CD4-positive, alpha-beta T cell (primary cell): ENCODE measurements at regions not wholly inside any gene's neighbourhood (a gene's known extent, or its start where the extent isn't known, plus 50 kb on each side); places are given as distances from the start of the nearest gene placed in this dataset.

Source experiments
- ATAC-seq: fragments of 200-7000 bp; cut with Tn5 transposase; one replicate; pipeline ENCODE4 v1.10.0; 2022; ENCODE audit warnings: mild to moderate bottlenecking; ENCODE audit not compliant: poor library complexity
- CTCF ChIA-PET: fragments of 350-600 bp; sonication (Branson Sonifier 250); formaldehyde crosslinking; loops from one replicate; lab custom pipeline; 2021; ENCODE audit warnings: antibody characterized with exemption, inconsistent platforms; lab: Charles Lee
- POLR2A ChIA-PET: fragments of 350-600 bp; sonication (Branson Sonifier 250); formaldehyde crosslinking; loops from one replicate; lab custom pipeline; 2021; ENCODE audit warnings: antibody characterized with exemption, inconsistent platforms; lab: Charles Lee
- DNase-seq, 14 experiments: peaks; one replicate each; pipeline ENCODE4 v3.0.0-alpha.2; 2013 to 2020; ENCODE audit warnings: mixed read lengths in 2 of 14
- H3K27ac ChIP-seq, 2 donors: one replicate each; pipeline versions ENCODE4 v1.5.1 to v1.7.0; 2013; ENCODE audit warnings: low read length in 2 of 2, low read depth in 1 of 2, mild to moderate bottlenecking in 1 of 2
- H3K27me3 ChIP-seq, 2 experiments: 1 replicate in 1 of 2; 2 replicates in 1 of 2; pipeline versions ENCODE4 v1.6.1 to v1.7.0; 2013; ENCODE audit warnings: low read length in 2 of 2, control low read depth in 1 of 2, mild to moderate bottlenecking in 1 of 2, moderate library complexity in 1 of 2; ENCODE audit not compliant: insufficient read depth in 2 of 2, control insufficient read depth in 1 of 2
- H3K36me3 ChIP-seq: one replicate; pipeline ENCODE4 v1.6.1; 2013; ENCODE audit warnings: low read length, control low read depth; ENCODE audit not compliant: insufficient read depth
- H3K4me1 ChIP-seq: one replicate; pipeline ENCODE4 v1.6.1; 2013; ENCODE audit warnings: low read length, control low read depth; ENCODE audit not compliant: insufficient read depth
- H3K4me3 ChIP-seq: one replicate; pipeline ENCODE4 v1.5.1; 2013; ENCODE audit warnings: mild to moderate bottlenecking, low read length, moderate library complexity
- H3K9me3 ChIP-seq, 2 experiments: 1 replicate in 1 of 2; 2 replicates in 1 of 2; pipeline versions ENCODE4 v1.6.1 to v1.7.0; 2013; ENCODE audit warnings: low read length in 2 of 2, mild to moderate bottlenecking in 2 of 2, control low read depth in 1 of 2, moderate library complexity in 1 of 2; ENCODE audit not compliant: control insufficient read depth in 1 of 2, insufficient read depth in 1 of 2
- H3K27ac Mint-ChIP-seq: one replicate; pipeline ENCODE4 v1.8.0; 2020; ENCODE audit warnings: mixed read lengths
- H3K27me3 Mint-ChIP-seq: one replicate; pipeline ENCODE4 v1.8.0; 2021; ENCODE audit warnings: mixed read lengths
- H3K36me3 Mint-ChIP-seq: one replicate; pipeline ENCODE4 v1.8.0; 2021; ENCODE audit warnings: low read depth, mixed read lengths
- H3K4me1 Mint-ChIP-seq: one replicate; pipeline ENCODE4 v1.8.0; 2021; ENCODE audit warnings: low read depth, mixed read lengths
- H3K4me3 Mint-ChIP-seq: one replicate; pipeline ENCODE4 v1.8.0; 2020; ENCODE audit warnings: mild to moderate bottlenecking, mixed read lengths
- H3K9me3 Mint-ChIP-seq: one replicate; pipeline ENCODE4 v1.8.0; 2020; ENCODE audit warnings: mixed read lengths
- intact Hi-C, 2 experiments: fragments of 100-400 bp; cut with DNase I in 1 of 2; cut with micrococcal nuclease in 1 of 2; formaldehyde crosslinking; loops; one replicate each; pipeline versions ENCODE4 v1.15.1 to v1.9.0; 2023 to 2025; cut with DNase I, micrococcal nuclease
- TF ChIP-seq, protein P1 (sequence below): fragments of 200-600 bp; IDR thresholded peaks from one replicate; pipeline ENCODE4 v1.8.0; 2022; ENCODE audit warnings: antibody characterized with exemption, mild to moderate bottlenecking

GRCh38 chr6:129767776-129768485, 58.0 kb upstream of the ARHGAP18 start:
- ChIA-PET CTCF (no interaction called here), POLR2A (interaction anchor here (0.6 to 1.9 kb wide), 4 partner anchors 18 to 253 kb away, joined by 3 to 6 read pairs (median 4); no protein-coding TSS in a partner anchor)
- no peak overlapping the region for H3K27ac Mint-ChIP-seq
- peak overlapping the region; percentile 85 for H3K4me3 Mint-ChIP-seq
- no peaks in the 10 kb centered on the region for H3K36me3 Mint-ChIP-seq
- peak overlapping the region; percentile 53 for H3K4me3 ChIP-seq
- TF ChIP-seq, protein P1, sequence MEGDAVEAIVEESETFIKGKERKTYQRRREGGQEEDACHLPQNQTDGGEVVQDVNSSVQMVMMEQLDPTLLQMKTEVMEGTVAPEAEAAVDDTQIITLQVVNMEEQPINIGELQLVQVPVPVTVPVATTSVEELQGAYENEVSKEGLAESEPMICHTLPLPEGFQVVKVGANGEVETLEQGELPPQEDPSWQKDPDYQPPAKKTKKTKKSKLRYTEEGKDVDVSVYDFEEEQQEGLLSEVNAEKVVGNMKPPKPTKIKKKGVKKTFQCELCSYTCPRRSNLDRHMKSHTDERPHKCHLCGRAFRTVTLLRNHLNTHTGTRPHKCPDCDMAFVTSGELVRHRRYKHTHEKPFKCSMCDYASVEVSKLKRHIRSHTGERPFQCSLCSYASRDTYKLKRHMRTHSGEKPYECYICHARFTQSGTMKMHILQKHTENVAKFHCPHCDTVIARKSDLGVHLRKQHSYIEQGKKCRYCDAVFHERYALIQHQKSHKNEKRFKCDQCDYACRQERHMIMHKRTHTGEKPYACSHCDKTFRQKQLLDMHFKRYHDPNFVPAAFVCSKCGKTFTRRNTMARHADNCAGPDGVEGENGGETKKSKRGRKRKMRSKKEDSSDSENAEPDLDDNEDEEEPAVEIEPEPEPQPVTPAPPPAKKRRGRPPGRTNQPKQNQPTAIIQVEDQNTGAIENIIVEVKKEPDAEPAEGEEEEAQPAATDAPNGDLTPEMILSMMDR, result no peak
- intact Hi-C loops, result no loop called here
- peaks cover 0 to 9% of the 10 kb centered on the region in 2 experiments for H3K27me3 ChIP-seq
- H3K4me1 Mint-ChIP-seq, result peaks cover 12% of the 10 kb centered on the region
- no peaks in the 10 kb centered on the region for H3K9me3 ChIP-seq
- peaks cover 11% of the 10 kb centered on the region for H3K4me1 ChIP-seq
- H3K36me3 ChIP-seq, result no peaks in the 10 kb centered on the region
- no peak overlapping the region for H3K27ac ChIP-seq
- DNase-seq (no peak), ATAC-seq (no peak)
- H3K27me3 Mint-ChIP-seq, result peaks cover 34% of the 10 kb centered on the region
- H3K9me3 Mint-ChIP-seq, result no peaks in the 10 kb centered on the region

DNA sequence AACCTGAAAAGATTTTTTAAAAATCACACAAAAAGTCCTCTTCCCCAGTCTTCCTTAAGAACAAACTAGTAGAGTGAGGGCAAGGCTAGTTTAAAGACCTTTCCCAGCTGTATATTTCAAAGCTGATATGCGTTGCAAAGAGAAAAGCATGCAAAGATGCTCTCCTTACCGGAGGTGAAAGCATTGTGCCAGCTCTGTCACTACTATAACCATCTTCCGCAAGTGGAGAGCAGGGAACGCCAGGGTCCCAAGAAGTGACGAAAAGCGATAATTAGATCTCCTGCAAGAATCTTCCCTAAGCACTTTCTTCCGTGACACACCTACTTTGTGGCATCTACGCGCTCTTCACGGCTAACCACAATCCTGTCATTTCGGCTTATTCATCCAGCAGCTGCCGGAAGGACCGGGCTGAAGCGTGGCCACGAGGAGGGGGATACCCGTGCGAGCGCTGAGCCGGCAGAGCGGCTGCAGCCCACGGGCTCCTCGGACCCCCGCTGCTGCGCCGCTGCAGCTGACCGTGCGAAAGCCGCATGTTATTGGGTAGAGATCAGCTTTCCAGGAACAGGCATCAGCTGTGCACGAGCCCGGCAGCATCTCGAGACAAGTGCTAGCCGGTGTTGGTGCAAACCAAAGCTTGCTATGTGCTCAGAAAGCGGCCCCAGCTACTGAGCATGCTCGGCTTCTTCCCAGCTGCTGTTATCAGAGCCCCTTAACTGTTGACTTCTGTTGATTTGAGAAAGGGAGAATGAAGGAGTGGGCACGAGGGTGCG, 57.2 kb upstream of the ARHGAP18 start:
- peaks cover 12% of the 10 kb centered on the region for H3K4me1 Mint-ChIP-seq
- ChIA-PET POLR2A (interaction anchor here (0.6 to 1.9 kb wide), 4 partner anchors 17 to 254 kb away, joined by 3 to 6 read pairs (median 4); no protein-coding TSS in a partner anchor), CTCF (interaction anchor here (0.8 kb wide), 1 partner anchor 268 kb away, joined by 3 read pairs; no protein-coding TSS in a partner anchor)
- H3K36me3 Mint-ChIP-seq, result no peaks in the 10 kb centered on the region
- Histone ChIP-seq H3K27me3 (peaks cover 0 to 9% of the 10 kb centered on the region in 2 experiments), H3K36me3 (no peaks in the 10 kb centered on the region), H3K4me1 (peaks cover 11% of the 10 kb centered on the region), H3K4me3 (peak overlapping the region; percentile 53), H3K9me3 (no peaks in the 10 kb centered on the region), H3K27ac (no peak overlapping the region)
- TF ChIP-seq, protein P1, result no peak
- H3K27ac Mint-ChIP-seq, result no peak overlapping the region
- no peaks in the 10 kb centered on the region for H3K9me3 Mint-ChIP-seq
- DNase-seq (peak; percentile 14 to 80 (median 32)), ATAC-seq (peak; percentile 87)
- intact Hi-C loops, result no loop called here
- peak overlapping the region; percentile 85 for H3K4me3 Mint-ChIP-seq
- peaks cover 39% of the 10 kb centered on the region for H3K27me3 Mint-ChIP-seq

- H3K9me3 Mint-ChIP-seq, result no peaks in the 10 kb centered on the region
- intact Hi-C loops, result no loop called here
- Histone ChIP-seq H3K4me1 (peaks cover 11% of the 10 kb centered on the region), H3K36me3 (no peaks in the 10 kb centered on the region), H3K9me3 (no peaks in the 10 kb centered on the region), H3K4me3 (no peak overlapping the region), H3K27ac (no peak overlapping the region), H3K27me3 (peaks cover 0 to 9% of the 10 kb centered on the region in 2 experiments)
- no peaks in the 10 kb centered on the region for H3K36me3 Mint-ChIP-seq
- DNase-seq (no peak), ATAC-seq (no peak)
- H3K4me3 Mint-ChIP-seq, result no peak overlapping the region
- ChIA-PET CTCF (no interaction called here), POLR2A (interaction anchor here (0.6 to 0.8 kb wide), 2 partner anchors 15 to 368 kb away, joined by 3 to 4 read pairs; no protein-coding TSS in a partner anchor)
- H3K27me3 Mint-ChIP-seq, result peaks cover 55% of the 10 kb centered on the region
- peaks cover 12% of the 10 kb centered on the region for H3K4me1 Mint-ChIP-seq
- H3K27ac Mint-ChIP-seq, result no peak overlapping the region
- TF ChIP-seq, protein P1, result no peak
Measured at GRCh38 chr6:129764761-129765407, 54.9 kb upstream of the ARHGAP18 start.
